ENCODE measurements at regions not wholly inside any gene's neighbourhood (a gene's known extent, or its start where the extent isn't known, plus 50 kb on each side); places are given as distances from the start of the nearest gene placed in this dataset.
A peak's percentile ranks its signal among the peaks of the same experiment; 100 is the strongest.

GRCh38 chr12:25875661-25876060 is 82.8 kb upstream of the RASSF8 start:
- ATAC-seq (ENCODE audit: low FRiP score) (peak; percentile 63), DNase-seq (ENCODE audit: low spot score) (no peak)
- no peak for TF ChIP-seq CTCF (IDR thresholded peaks at IDR 0.05)

- ATAC-seq (ENCODE audit: low FRiP score) = no peak
- no peak for DNase-seq (ENCODE audit: low spot score)
- TF ChIP-seq CTCF (IDR thresholded peaks at IDR 0.05) = no peak
These were observed 82.0 kb upstream of the RASSF8 start for GRCh38 chr12:25876383-25877045.

GRCh38 chr12:25877446-25877845 is 81.0 kb upstream of the RASSF8 start:
- no peak for DNase-seq (ENCODE audit: low spot score)
- ATAC-seq (ENCODE audit: low FRiP score) = no peak
- no peak for TF ChIP-seq CTCF (IDR thresholded peaks at IDR 0.05)

- DNase-seq (ENCODE audit: low spot score) = no peak
- no peak for ATAC-seq (ENCODE audit: low FRiP score)
- TF ChIP-seq CTCF (IDR thresholded peaks at IDR 0.05) = no peak
These were observed 76.2 kb upstream of the RASSF8 start for GRCh38 chr12:25882266-25882665.

GRCh38 chr12:25883026-25883916 is 75.2 kb upstream of the RASSF8 start:
- DNase-seq (ENCODE audit: low spot score) (no peak), ATAC-seq (ENCODE audit: low FRiP score) (no peak)
- TF ChIP-seq CTCF (IDR thresholded peaks at IDR 0.05) = no peak

GRCh38 chr12:25884024-25884919 is 74.2 kb upstream of the RASSF8 start:
- no peak for ATAC-seq (ENCODE audit: low FRiP score)
- TF ChIP-seq CTCF (IDR thresholded peaks at IDR 0.05) = no peak
- DNase-seq (ENCODE audit: low spot score) = no peak

All from omental fat pad (tissue), 3 donors.